ENCODE measurements at regions not wholly inside any gene's neighbourhood (a gene's known extent, or its start where the extent isn't known, plus 50 kb on each side); places are given as distances from the start of the nearest gene placed in this dataset.

DNA sequence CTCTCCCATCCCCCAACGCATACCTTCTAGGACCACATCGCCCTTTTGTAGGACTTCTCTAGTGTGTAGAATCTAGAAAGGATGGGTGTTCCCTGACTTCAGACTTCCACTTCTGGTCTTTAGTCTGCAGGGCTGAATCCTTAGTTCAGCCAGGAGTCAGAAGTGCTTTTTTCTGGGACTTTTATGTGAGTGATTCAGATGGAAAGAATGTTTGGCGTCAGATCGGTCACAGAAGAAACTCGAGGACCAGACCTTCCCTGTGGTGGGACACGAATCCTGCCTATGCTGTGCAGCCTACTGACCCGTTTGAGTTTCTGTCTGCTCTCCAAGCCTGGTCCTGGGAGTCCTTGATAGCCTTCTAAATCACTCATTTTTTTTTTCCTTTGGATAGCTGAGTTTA, 165.4 kb upstream of the SSTR1 start:
- Histone ChIP-seq H3K27ac (ENCODE audit: low read depth, low read length) (no peak overlapping the region), H3K4me3 (ENCODE audit: low read length in 2 of 2) (no peak overlapping the region), H3K4me1 (ENCODE audit: insufficient read depth, low read length) (no peaks in the 10 kb centered on the region), H3K27me3 (ENCODE audit: insufficient read depth, low read length) (no peaks in the 10 kb centered on the region), H3K36me3 (ENCODE audit: insufficient read depth, low read length) (no peaks in the 10 kb centered on the region), H3K9me3 (ENCODE audit: control insufficient read depth in 1 of 2, low read length in 2 of 2) (no peaks in the 10 kb centered on the region)
- DNase-seq: no peak
- H3K9me3 Mint-ChIP-seq: peaks cover 0 to 2% (median 0%) of the 10 kb centered on the region in 8 donors
- H3K4me3 Mint-ChIP-seq: no peak overlapping the region
- no peak overlapping the region for H3K27ac Mint-ChIP-seq
- H3K36me3 Mint-ChIP-seq: no peaks in the 10 kb centered on the region
- peaks cover 0 to 2% (median 0%) of the 10 kb centered on the region in 4 donors for H3K4me1 Mint-ChIP-seq
- intact Hi-C loops (cut with micrococcal nuclease): no loop called here
- CTCF ChIA-PET (ENCODE audit: partially characterized antibody): no interaction called here
- POLR2A ChIA-PET (ENCODE audit: partially characterized antibody): no interaction called here
- H3K27me3 Mint-ChIP-seq: no peaks in the 10 kb centered on the region

DNA sequence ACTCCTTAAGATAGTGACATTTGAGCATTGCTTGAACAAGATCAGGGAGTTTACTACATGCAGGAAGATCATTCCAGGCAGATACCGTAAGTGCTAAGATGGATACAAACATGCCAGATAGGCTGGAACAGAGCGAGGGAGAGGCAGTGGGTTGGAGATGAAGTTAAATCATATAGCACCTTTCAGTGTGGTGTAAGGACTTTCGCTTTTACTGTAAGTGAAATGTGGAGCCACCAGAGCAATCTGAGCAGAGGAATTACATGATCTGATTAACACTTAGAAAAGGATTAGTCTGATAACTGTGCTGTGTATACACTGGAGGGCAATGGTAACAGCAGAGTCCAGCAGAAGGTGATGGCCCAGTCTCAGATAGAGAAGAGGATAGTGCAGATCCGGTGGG, 163.0 kb upstream of the SSTR1 start:
- DNase-seq: no peak
- H3K9me3 Mint-ChIP-seq: peaks cover 6 to 20% (median 16%) of the 10 kb centered on the region in 8 donors
- intact Hi-C loops (cut with micrococcal nuclease): no loop called here
- H3K27me3 Mint-ChIP-seq: no peaks in the 10 kb centered on the region
- ChIA-PET CTCF (ENCODE audit: partially characterized antibody) (no interaction called here), POLR2A (ENCODE audit: partially characterized antibody) (no interaction called here)
- no peaks in the 10 kb centered on the region for H3K9me3 ChIP-seq (ENCODE audit: control insufficient read depth in 1 of 2, low read length in 2 of 2)
- no peak overlapping the region for H3K27ac ChIP-seq (ENCODE audit: low read depth, low read length)
- H3K27me3 ChIP-seq (ENCODE audit: insufficient read depth, low read length): no peaks in the 10 kb centered on the region
- no peaks in the 10 kb centered on the region for H3K36me3 ChIP-seq (ENCODE audit: insufficient read depth, low read length)
- no peaks in the 10 kb centered on the region for H3K36me3 Mint-ChIP-seq
- H3K4me3 Mint-ChIP-seq: no peak overlapping the region
- H3K4me1 Mint-ChIP-seq: peaks cover 0 to 2% (median 0%) of the 10 kb centered on the region in 4 donors
- no peak overlapping the region for H3K4me3 ChIP-seq (ENCODE audit: low read length in 2 of 2)
- no peak overlapping the region for H3K27ac Mint-ChIP-seq
- H3K4me1 ChIP-seq (ENCODE audit: insufficient read depth, low read length): no peaks in the 10 kb centered on the region

DNA sequence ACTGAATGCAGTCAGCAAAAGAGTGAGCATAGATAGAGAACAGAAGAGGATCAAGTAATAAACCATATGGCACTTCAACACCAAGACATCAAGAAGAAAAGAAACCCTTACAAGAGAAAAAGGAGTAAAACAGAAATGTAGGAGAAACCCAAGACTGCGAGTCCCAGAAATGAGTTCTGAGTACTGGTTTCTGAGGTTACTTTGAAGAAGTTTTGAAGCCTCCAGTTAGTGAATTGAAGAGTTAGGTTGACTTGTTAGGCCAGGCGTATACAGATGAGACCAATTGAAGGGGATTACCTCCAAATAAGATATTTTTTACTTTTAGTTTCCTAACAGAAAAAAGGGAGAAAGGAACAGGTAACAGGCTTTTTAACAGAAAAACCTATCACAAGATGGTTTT, 162.2 kb upstream of the SSTR1 start:
- Histone ChIP-seq H3K27me3 (ENCODE audit: insufficient read depth, low read length) (no peaks in the 10 kb centered on the region), H3K27ac (ENCODE audit: low read depth, low read length) (no peak overlapping the region), H3K9me3 (ENCODE audit: control insufficient read depth in 1 of 2, low read length in 2 of 2) (no peaks in the 10 kb centered on the region), H3K4me1 (ENCODE audit: insufficient read depth, low read length) (no peaks in the 10 kb centered on the region), H3K4me3 (ENCODE audit: low read length in 2 of 2) (no peak overlapping the region), H3K36me3 (ENCODE audit: insufficient read depth, low read length) (no peaks in the 10 kb centered on the region)
- DNase-seq: no peak
- intact Hi-C loops (cut with micrococcal nuclease): no loop called here
- H3K27ac Mint-ChIP-seq: no peak overlapping the region
- ChIA-PET POLR2A (ENCODE audit: partially characterized antibody) (no interaction called here), CTCF (ENCODE audit: partially characterized antibody) (no interaction called here)
- H3K27me3 Mint-ChIP-seq: no peaks in the 10 kb centered on the region
- no peak overlapping the region for H3K4me3 Mint-ChIP-seq
- H3K36me3 Mint-ChIP-seq: no peaks in the 10 kb centered on the region
- peaks cover 6 to 22% (median 17%) of the 10 kb centered on the region in 8 donors for H3K9me3 Mint-ChIP-seq
- H3K4me1 Mint-ChIP-seq: peaks cover 0 to 1% (median 0%) of the 10 kb centered on the region in 4 donors

DNA sequence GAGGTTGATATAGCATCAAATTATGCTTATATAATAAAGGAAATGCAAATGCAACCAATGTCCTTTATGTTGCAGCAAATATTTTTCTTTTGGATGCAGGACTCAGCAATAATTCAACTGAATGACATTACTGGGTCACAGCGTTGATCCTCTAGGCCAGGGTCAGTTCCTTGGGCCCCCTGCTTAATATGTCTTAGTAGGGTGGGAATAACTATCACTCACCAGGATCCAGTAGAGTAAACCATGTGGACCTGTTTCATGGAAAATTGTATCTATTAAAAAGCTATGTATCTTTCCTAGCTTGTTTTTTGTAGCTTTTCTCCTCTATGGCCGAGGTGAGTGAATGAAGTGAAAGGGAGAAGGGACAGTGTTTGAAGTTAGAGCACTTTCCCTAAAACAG, 161.5 kb upstream of the SSTR1 start:
- DNase-seq: no peak

DNA sequence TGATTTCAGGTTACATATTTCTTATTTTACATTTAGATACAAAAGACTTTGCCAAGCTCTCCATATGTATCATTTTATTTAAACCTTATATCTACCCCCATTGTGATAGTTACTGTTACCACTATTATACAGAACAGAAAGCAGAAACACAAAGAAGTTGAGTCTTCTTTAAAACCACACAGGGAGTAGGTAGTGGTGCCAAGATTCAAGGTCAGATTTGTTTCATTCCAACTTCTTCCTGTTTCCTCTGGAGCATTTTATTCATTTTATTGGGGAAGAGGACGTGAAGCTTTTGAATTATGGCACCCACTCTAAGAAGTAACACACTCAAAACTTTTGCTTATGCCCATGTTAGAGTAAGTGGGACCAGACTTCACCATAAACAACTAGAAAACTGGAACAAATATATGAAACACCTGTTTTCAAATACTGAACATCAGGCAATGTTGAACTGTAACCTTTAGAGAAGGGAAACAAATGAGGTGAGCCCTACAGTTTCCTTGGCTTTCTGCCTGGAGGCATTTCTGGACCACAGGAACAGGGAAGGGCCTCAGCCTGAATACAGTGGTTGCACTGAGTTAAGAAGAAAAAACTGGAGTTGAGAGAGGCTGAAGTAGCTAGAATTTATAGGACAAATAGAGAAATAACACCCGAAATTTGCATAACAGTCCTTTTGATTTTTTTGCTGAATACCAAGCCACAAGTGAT, 160.4 kb upstream of the SSTR1 start:
- intact Hi-C loops (cut with micrococcal nuclease): no loop called here
- H3K4me1 Mint-ChIP-seq: no peaks in the 10 kb centered on the region
- no peaks in the 10 kb centered on the region for H3K36me3 Mint-ChIP-seq
- H3K36me3 ChIP-seq (ENCODE audit: insufficient read depth, low read length): no peaks in the 10 kb centered on the region
- no peaks in the 10 kb centered on the region for H3K9me3 ChIP-seq (ENCODE audit: control insufficient read depth in 1 of 2, low read length in 2 of 2)
- H3K4me3 ChIP-seq (ENCODE audit: low read length in 2 of 2): no peak overlapping the region
- H3K4me1 ChIP-seq (ENCODE audit: insufficient read depth, low read length): no peaks in the 10 kb centered on the region
- POLR2A ChIA-PET (ENCODE audit: partially characterized antibody): no interaction called here
- H3K4me3 Mint-ChIP-seq: no peak overlapping the region
- peaks cover 6 to 25% (median 17%) of the 10 kb centered on the region in 8 donors for H3K9me3 Mint-ChIP-seq
- no peaks in the 10 kb centered on the region for H3K27me3 Mint-ChIP-seq
- CTCF ChIA-PET (ENCODE audit: partially characterized antibody): no interaction called here
- H3K27ac ChIP-seq (ENCODE audit: low read depth, low read length): no peak overlapping the region
- no peak for DNase-seq
- no peak overlapping the region for H3K27ac Mint-ChIP-seq
- no peaks in the 10 kb centered on the region for H3K27me3 ChIP-seq (ENCODE audit: insufficient read depth, low read length)

More for the DNA sequence above, 161.5 kb upstream of the SSTR1 start:
- intact Hi-C loops (cut with micrococcal nuclease): no loop called here
- Mint-ChIP-seq H3K27ac (no peak overlapping the region), H3K4me3 (no peak overlapping the region), H3K36me3 (no peaks in the 10 kb centered on the region), H3K9me3 (peaks cover 6 to 25% (median 17%) of the 10 kb centered on the region in 8 donors), H3K27me3 (no peaks in the 10 kb centered on the region), H3K4me1 (no peaks in the 10 kb centered on the region)
- H3K27ac ChIP-seq (ENCODE audit: low read depth, low read length): no peak overlapping the region
- no peaks in the 10 kb centered on the region for H3K4me1 ChIP-seq (ENCODE audit: insufficient read depth, low read length)
- H3K36me3 ChIP-seq (ENCODE audit: insufficient read depth, low read length): no peaks in the 10 kb centered on the region
- no peak overlapping the region for H3K4me3 ChIP-seq (ENCODE audit: low read length in 2 of 2)
- POLR2A ChIA-PET (ENCODE audit: partially characterized antibody): no interaction called here
- CTCF ChIA-PET (ENCODE audit: partially characterized antibody): no interaction called here
- H3K27me3 ChIP-seq (ENCODE audit: insufficient read depth, low read length): no peaks in the 10 kb centered on the region
- H3K9me3 ChIP-seq (ENCODE audit: control insufficient read depth in 1 of 2, low read length in 2 of 2): no peaks in the 10 kb centered on the region

DNA sequence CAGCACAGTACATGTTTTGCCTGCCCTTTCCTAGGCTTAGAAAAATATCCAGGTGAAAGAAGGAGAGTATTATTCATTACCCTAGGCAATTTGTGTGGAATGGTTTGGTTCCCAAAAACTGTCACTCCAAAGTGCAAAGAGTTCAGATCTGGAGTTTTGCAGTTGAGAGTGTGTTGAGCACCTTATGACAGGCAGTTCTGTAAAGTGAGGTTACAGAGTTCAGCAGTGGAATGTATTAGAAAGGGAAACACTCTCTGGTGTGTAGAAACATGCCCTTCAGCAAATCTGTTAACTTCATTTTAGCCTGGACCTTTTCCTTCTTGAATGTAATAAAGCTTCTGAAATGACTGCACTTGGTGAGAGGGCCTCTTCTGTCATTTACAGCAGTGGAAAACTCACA, 154.0 kb upstream of the SSTR1 start:
- intact Hi-C loops (cut with micrococcal nuclease): no loop called here
- peaks cover 3 to 12% (median 6%) of the 10 kb centered on the region in 8 donors for H3K9me3 Mint-ChIP-seq

DNA sequence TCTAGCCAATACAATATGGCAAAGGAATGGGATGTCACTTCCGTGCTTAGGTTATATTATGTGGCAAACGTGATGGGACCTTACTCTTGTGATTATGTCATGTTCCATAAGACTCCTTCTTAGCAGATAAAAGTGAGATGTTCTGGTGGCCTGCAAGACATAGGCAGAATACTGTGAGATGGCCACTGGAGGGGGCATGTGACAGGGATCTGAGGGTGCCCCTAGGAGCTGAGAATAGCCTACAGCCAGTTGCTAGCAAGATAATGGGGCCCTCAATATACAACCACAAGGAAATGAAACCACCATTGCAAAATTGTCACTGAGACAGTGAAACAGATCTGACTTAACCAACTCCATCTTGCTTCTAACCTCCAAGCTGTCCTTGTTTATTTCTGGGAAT, 151.4 kb upstream of the SSTR1 start:
- intact Hi-C loops (cut with micrococcal nuclease): loop anchor here (1.0 kb wide), 1 partner anchor 141 kb away; no protein-coding TSS in a partner anchor
- Mint-ChIP-seq H3K4me1 (peaks cover 0 to 3% (median under 1%) of the 10 kb centered on the region in 4 donors), H3K27me3 (no peaks in the 10 kb centered on the region), H3K9me3 (peaks cover 2 to 16% (median 8%) of the 10 kb centered on the region in 8 donors), H3K4me3 (no peak overlapping the region), H3K27ac (no peak overlapping the region), H3K36me3 (peaks cover 2 to 3% of the 10 kb centered on the region in 2 donors)
- CTCF ChIA-PET (ENCODE audit: partially characterized antibody): no interaction called here
- Histone ChIP-seq H3K4me1 (ENCODE audit: insufficient read depth, low read length) (no peaks in the 10 kb centered on the region), H3K9me3 (ENCODE audit: control insufficient read depth in 1 of 2, low read length in 2 of 2) (no peaks in the 10 kb centered on the region), H3K4me3 (ENCODE audit: low read length in 2 of 2) (no peak overlapping the region), H3K27me3 (ENCODE audit: insufficient read depth, low read length) (no peaks in the 10 kb centered on the region), H3K36me3 (ENCODE audit: insufficient read depth, low read length) (no peaks in the 10 kb centered on the region), H3K27ac (ENCODE audit: low read depth, low read length) (no peak overlapping the region)
- no peak for DNase-seq
- POLR2A ChIA-PET (ENCODE audit: partially characterized antibody): no interaction called here

More for the DNA sequence above, 154.0 kb upstream of the SSTR1 start:
- no peak overlapping the region for H3K27ac Mint-ChIP-seq
- H3K4me3 Mint-ChIP-seq: no peak overlapping the region
- no peak for DNase-seq
- H3K36me3 Mint-ChIP-seq: no peaks in the 10 kb centered on the region
- Histone ChIP-seq H3K27ac (ENCODE audit: low read depth, low read length) (no peak overlapping the region), H3K36me3 (ENCODE audit: insufficient read depth, low read length) (no peaks in the 10 kb centered on the region), H3K27me3 (ENCODE audit: insufficient read depth, low read length) (no peaks in the 10 kb centered on the region), H3K9me3 (ENCODE audit: control insufficient read depth in 1 of 2, low read length in 2 of 2) (no peaks in the 10 kb centered on the region), H3K4me3 (ENCODE audit: low read length in 2 of 2) (no peak overlapping the region), H3K4me1 (ENCODE audit: insufficient read depth, low read length) (no peaks in the 10 kb centered on the region)
- H3K4me1 Mint-ChIP-seq: peaks cover 0 to 3% (median under 1%) of the 10 kb centered on the region in 4 donors
- ChIA-PET CTCF (ENCODE audit: partially characterized antibody) (no interaction called here), POLR2A (ENCODE audit: partially characterized antibody) (no interaction called here)
- no peaks in the 10 kb centered on the region for H3K27me3 Mint-ChIP-seq

Data from CD4-positive, alpha-beta memory T cell (primary cell).